ENCODE measurements at regions not wholly inside any gene's neighbourhood (a gene's known extent, or its start where the extent isn't known, plus 50 kb on each side); places are given as distances from the start of the nearest gene placed in this dataset.

GRCh38 chr9:118689280-118689679 is 680.0 kb downstream of the BRINP1 start:
- Mint-ChIP-seq H3K9me3 (peaks cover 8% of the 10 kb centered on the region; the same call in 1 of the 2 replicates), H3K27ac (no peak overlapping the region), H3K36me3 (no peaks in the 10 kb centered on the region), H3K4me1 (peaks cover 19% of the 10 kb centered on the region), H3K4me3 (no peak overlapping the region), H3K27me3 (ENCODE audit: low read depth) (no peaks in the 10 kb centered on the region)
- ChIA-PET CTCF (no interaction called here), POLR2A (no interaction called here)
- DNase-seq (ENCODE audit: low spot score) = no peak
- ATAC-seq = no peak
- TF ChIP-seq NR2C2 (CRISPR knock-in tag; IDR thresholded peaks at IDR 0.05) = no peak
- TF ChIP-seq CTCF (IDR thresholded peaks at IDR 0.05) = no peak
- no peak for TF ChIP-seq HMGA2 (CRISPR knock-in tag; IDR thresholded peaks at IDR 0.05)
- no peak for TF ChIP-seq PRDM15 (CRISPR knock-in tag; IDR thresholded peaks at IDR 0.05)
- no peak for TF ChIP-seq CREB1 (CRISPR knock-in tag; IDR thresholded peaks at IDR 0.05)
- TF ChIP-seq SMAD4 (CRISPR knock-in tag; IDR thresholded peaks at IDR 0.05) = no peak
- TF ChIP-seq GTF2I (CRISPR knock-in tag; conservative IDR thresholded peaks at IDR 0.05) = no peak
- no peak for TF ChIP-seq ZNF317 (CRISPR knock-in tag; IDR thresholded peaks at IDR 0.05; ENCODE audit: borderline replicate concordance, low read depth)
- TF ChIP-seq CBFB (CRISPR knock-in tag; IDR thresholded peaks at IDR 0.05; ENCODE audit: low read depth) = no peak
- no peak for TF ChIP-seq ZNF232 (CRISPR knock-in tag; IDR thresholded peaks at IDR 0.05)

GRCh38 chr9:118692613-118693012 is 676.6 kb downstream of the BRINP1 start:
- ATAC-seq = no peak
- Mint-ChIP-seq H3K27ac (no peak overlapping the region; the same call in 1 of the 2 replicates), H3K4me3 (no peak overlapping the region), H3K27me3 (ENCODE audit: low read depth) (no peaks in the 10 kb centered on the region), H3K4me1 (peaks cover 5% of the 10 kb centered on the region; the same call in 1 of the 2 replicates), H3K36me3 (no peaks in the 10 kb centered on the region), H3K9me3 (peaks cover 10% of the 10 kb centered on the region)
- DNase-seq (ENCODE audit: low spot score) = no peak
- POLR2A ChIA-PET = no interaction called here
- CTCF ChIA-PET = no interaction called here
- TF ChIP-seq USF2 (CRISPR knock-in tag; IDR thresholded peaks at IDR 0.05) = no peak
- no peak for TF ChIP-seq CREB1 (CRISPR knock-in tag; IDR thresholded peaks at IDR 0.05)
- no peak for TF ChIP-seq ZNF138 (CRISPR knock-in tag; conservative IDR thresholded peaks at IDR 0.05)
- TF ChIP-seq ATF2 (CRISPR knock-in tag; IDR thresholded peaks at IDR 0.05; ENCODE audit: borderline replicate concordance, low read depth) = no peak
- no peak for TF ChIP-seq TCF7 (CRISPR knock-in tag; IDR thresholded peaks at IDR 0.05; ENCODE audit: low read depth)
- no peak for TF ChIP-seq E2F1 (CRISPR knock-in tag; IDR thresholded peaks at IDR 0.05)
- no peak for TF ChIP-seq ZBTB21 (CRISPR knock-in tag; IDR thresholded peaks at IDR 0.05; ENCODE audit: borderline replicate concordance)
- no peak for TF ChIP-seq MXD4 (CRISPR knock-in tag; IDR thresholded peaks at IDR 0.05; ENCODE audit: borderline replicate concordance)
- no peak for TF ChIP-seq EMX1 (CRISPR knock-in tag; IDR thresholded peaks at IDR 0.05)
- no peak for TF ChIP-seq AFF4 (CRISPR knock-in tag; IDR thresholded peaks at IDR 0.05; ENCODE audit: borderline replicate concordance)
- no peak for TF ChIP-seq ETV6 (CRISPR knock-in tag; IDR thresholded peaks at IDR 0.05)
- no peak for TF ChIP-seq TEAD1 (CRISPR knock-in tag; IDR thresholded peaks at IDR 0.05)
- TF ChIP-seq MYBL2 (CRISPR knock-in tag; IDR thresholded peaks at IDR 0.05) = no peak
- TF ChIP-seq IRF1 (CRISPR knock-in tag; IDR thresholded peaks at IDR 0.05) = no peak

Data from WTC11 (cell line).